ENCODE measurements at regions not wholly inside any gene's neighbourhood (a gene's known extent, or its start where the extent isn't known, plus 50 kb on each side); places are given as distances from the start of the nearest gene placed in this dataset.
"Not testable (repeated sequence)": the region's sequence is repeated elsewhere in the genome, so short reads cannot be mapped to it uniquely, and the experiment has no call there.

- DNase-seq (ENCODE audit: low spot score) = not testable (repeated sequence)
Observed at GRCh38 chr16:29578898-29579297, 72.7 kb upstream of the NPIPB12 start.

DNA sequence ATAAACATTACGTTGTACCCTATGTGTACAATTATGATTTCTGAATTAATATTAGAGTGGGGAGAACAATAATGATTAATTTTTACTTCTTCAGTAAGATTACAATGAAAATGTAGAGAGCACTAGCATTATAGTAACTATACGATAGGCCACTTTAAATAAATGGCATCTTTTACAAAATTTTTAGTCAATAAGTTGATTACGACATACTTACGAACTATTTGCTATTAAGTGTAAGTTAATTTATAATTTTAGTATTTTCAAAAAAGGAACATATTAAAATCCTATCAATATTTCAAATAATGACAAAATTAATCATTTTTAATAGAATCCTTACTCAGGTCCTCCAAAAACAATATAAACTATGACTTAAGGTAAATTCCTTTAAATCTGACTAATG lies 75.6 kb upstream of the NPIPB12 start:
- not testable (repeated sequence) for DNase-seq (ENCODE audit: low spot score)

- DNase-seq (ENCODE audit: low spot score) = not testable (repeated sequence)
Observed at GRCh38 chr16:29591919-29592318, 71.1 kb upstream of the SPN start.

- DNase-seq (ENCODE audit: low spot score) = not testable (repeated sequence)
Observed at GRCh38 chr16:29594269-29594925, 68.7 kb upstream of the SPN start.

DNA sequence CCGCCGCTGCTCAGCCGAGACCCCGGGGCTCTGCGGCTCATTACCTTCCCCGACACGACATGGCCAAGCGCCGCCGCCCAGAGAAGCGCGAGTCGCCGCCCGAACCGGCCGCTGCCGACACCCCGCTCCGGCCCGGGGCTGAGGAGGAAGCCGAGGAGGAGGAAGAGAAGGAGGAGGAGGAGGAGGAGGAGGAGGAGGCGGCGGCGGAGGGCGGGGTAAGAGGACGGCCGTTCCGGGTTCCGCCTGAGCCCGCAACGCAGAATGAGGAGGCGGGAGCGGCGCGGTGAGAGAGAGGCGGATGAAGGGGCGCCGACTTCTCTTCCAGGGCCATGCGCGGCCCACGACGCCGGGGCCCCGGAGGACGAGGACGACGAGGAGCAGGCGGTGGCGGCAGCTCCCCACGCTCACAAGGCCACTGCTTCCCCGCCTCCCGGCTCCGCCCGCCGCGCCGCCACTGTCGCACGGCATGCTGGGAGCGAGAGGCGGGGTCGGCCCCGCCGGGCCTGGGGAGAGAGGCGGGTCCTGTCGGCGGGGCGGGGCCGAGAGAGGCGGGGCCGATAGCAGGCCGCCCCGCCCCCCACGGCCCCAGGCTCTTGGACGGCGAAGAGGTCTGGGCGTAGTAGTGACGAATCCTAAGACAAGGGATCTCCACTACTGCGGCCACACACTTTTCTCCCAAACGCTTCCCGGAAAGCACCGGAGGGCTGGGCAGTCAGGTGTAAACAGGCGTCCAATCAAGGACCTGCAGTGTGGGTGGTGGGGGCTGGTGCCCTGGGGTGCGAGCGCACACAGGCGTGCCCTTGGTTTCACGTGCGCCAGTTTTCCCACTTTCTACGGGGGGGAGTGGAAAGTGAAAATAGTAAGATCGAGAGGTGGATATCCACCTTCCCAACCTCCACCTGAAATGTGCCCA lies 67.9 kb upstream of the SPN start:
- peak; percentile 87 for DNase-seq (ENCODE audit: low spot score)

DNA sequence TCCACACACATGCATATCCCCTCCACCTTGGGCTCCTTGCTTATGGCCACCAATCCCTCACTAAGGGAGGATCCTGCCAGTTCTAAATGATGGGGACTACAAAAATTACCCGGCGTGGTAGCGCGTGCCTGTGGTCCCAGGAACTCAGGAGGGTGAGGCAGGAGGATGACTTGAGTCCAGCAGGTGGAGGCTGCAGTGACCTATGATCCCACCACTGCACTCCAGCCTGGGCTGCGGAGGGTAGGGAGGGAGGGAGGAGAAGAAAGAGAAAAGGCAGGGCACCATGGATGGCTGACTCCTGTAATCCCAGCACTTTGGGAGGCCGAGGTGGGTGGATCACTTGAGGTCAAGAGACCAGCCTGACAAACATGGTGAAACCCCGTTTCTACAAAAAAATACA lies 66.0 kb upstream of the SPN start:
- not testable (repeated sequence) for DNase-seq (ENCODE audit: low spot score)

GRCh38 chr16:29600111-29601000 lies 62.7 kb upstream of the SPN start:
- DNase-seq (ENCODE audit: low spot score) = not testable (repeated sequence)

GRCh38 chr16:29602247-29602625 lies 60.8 kb upstream of the SPN start:
- DNase-seq (ENCODE audit: low spot score) = not testable (repeated sequence)

DNA sequence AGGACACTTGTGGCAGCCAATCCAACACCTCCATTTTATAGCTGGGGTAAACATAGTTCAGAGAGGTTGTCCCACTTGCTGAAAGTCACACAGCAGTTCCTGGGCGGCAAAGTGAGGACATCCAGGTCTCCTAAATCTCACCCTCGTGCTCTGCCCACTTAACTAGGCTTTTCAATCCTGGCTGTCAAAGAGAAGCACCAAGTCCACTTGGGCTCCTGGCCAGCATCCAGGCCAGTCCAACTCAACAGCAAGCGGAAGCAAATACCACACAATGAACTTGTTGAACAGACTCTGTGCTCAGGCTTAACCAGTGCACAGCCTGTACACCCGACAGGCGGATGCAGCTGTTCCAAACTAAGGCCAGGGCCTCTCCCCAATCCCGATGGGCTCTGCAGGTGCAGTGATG lies 60.4 kb upstream of the SPN start:
- not testable (repeated sequence) for DNase-seq (ENCODE audit: low spot score)

DNA sequence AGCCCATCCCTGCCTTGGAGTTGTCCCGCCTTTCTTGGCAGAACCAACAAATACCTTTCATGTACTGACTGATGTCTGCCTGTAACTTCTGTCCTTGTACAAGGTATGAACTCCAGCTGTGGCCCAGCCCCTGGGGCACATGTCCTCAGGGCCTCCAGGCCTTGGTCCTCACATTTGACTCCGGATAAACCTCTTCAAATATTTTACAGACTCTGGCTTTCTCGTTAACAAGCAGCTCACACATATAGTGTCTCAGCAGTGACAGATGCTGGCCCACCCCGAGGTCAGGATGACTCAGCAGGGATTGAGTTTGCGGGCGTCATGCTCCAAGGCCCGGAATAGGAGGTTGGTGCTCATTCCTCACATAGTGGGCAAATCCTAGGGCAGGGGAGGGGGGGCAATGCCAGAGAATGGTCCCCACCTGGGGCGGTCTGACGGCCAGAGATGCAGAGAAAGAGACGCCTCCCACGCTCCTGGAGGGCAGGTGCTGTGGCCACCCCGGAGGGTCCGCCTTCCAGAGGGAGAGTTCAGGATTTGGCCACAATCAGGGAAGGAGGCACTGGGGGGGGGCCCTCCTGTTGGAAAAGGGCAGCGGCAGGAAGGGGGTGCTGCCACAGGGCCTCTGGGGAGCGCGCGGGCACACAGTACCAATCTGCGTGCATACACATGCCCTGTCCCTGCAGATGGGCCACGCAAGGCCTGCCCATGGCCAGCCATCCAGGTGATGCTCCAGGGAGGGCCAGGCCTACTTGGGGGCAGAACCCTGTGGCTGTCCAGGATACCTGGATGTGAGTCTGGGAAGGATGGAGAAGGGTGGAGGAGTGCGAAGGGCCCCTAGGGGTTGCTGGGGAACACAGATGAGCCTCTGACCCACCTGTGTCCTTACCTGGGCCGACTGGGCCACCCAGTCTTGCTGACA lies 58.2 kb upstream of the SPN start:
- DNase-seq (ENCODE audit: low spot score) = not testable (repeated sequence)

GRCh38 chr16:29605593-29606205 lies 57.3 kb upstream of the SPN start:
- not testable (repeated sequence) for DNase-seq (ENCODE audit: low spot score)

DNA sequence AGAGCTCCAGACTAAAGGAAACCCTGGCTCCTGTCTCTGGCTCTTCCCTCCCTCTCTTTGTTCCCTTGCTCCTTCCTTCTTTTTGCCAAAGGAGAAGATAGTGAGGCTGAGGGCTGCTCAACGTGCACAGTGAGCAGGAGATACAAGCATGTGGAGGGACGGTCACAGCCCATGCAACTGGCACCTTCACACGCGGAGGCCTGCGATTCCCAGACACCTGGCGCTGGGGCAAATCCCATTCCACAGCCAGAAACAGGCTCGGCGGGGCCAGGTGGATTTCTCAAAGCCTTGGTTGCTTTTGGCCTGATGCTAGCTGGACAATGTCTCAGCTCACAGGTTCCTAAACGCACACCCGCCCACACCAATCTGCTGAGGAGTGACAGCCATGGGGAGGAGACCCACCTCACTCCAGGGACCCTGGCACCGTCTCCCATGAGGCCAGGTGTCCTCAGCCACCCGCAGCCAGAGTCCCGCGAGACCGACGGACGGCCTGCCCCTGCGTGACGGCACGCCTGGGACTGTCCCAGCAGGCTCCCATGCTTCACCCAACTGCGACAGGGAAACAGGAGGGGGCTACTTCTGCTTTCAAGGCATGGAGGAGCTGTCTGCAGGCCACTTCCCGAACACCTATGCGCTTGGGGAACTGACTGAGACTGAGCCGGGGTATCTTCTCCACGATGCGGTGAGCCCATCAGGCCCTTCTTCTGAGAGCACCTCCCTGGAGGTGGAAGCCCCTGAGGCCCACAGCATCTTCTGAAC lies 56.2 kb upstream of the SPN start:
- DNase-seq (ENCODE audit: low spot score) = not testable (repeated sequence)

DNA sequence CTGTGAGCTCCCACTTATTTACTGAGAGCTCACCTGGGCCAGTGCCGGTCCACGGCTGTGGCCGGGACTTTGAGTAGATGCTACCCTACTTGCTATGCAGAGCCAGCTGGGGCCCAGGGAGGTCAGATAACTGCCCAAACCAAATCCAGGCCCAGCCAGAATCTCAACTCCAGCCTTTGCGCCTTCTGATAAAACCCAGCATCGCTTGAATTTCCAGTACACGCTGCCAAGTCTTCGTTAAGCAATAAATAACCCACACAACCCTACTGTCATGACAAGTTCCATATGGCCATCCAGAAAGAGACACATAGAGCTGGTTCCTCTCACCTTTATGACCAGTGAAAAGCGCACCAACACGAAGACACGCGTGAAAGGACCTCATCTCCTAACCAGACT lies 55.6 kb upstream of the SPN start:
- not testable (repeated sequence) for DNase-seq (ENCODE audit: low spot score)

DNA sequence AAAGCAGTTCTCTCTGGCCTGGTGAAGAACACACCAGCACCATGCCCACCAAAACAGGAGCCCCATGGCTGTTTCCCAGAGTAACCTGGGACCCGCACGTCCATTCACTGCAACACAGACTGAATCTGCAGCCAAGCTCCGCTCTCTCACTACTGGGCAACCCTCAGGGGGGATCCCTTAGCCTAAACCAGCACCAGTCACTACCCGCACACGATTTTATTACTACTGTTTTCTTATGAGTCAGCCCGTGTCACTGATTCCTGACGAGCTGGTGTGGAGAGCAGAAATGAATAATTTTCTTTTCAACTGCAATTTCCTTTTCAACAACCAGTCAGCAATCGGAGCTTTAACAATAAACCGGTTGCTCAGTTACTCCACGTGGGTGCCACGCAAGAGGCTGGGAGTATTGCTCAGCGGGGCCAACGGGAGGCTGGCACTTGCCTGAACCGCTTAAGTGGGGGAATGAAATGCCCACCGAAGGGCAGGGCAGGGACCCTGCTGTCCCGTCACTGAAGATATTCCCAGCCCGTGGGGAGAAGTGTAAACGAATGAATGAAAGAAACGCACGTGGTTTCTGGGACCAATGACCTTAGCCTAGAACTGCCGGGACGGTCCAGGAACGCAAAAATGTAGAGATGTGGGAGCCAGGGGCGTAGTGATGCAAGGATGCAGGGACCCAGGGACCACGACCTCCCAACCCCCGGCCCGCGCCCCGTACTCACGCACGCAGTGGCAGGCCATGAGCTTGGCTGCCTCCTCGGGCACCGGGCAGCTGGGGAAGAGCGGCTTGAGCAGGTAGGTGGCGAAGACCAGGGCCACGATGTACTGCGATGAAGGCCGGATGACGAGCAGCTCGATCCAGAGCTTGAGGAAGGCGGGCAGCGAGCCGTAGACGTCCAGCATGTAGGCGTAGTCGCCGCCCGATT lies 50.4 kb upstream of the SPN start:
- not testable (repeated sequence) for DNase-seq (ENCODE audit: low spot score)
